SK-N-MC (cell line): ENCODE measurements at regions not wholly inside any gene's neighbourhood (a gene's known extent, or its start where the extent isn't known, plus 50 kb on each side); places are given as distances from the start of the nearest gene placed in this dataset.

Source experiments
- DNase-seq: peaks from one replicate; pipeline ENCODE4 v3.0.0-alpha.2; 2011; ENCODE audit warnings: low read depth, low spot score
- H3K27ac ChIP-seq: fragments of 200-600 bp; sonication (generic); 2 replicates; pipeline ENCODE4 v1.5.1; 2016; ENCODE audit warnings: mixed run types
- H3K36me3 ChIP-seq: fragments of 200-600 bp; sonication (generic); 2 replicates; pipeline ENCODE4 v1.6.1; 2017; ENCODE audit warnings: antibody characterized with exemption, low read length, mixed read lengths; ENCODE audit not compliant: insufficient read depth
- H3K4me3 ChIP-seq: fragments of 200-600 bp; sonication (generic); 2 replicates; pipeline ENCODE4 v1.5.1; 2016
- H3K9ac ChIP-seq: fragments of 200-600 bp; sonication (generic); 2 replicates; pipeline ENCODE4 v1.8.0; 2017; ENCODE audit warnings: mixed run types, mixed read lengths; ENCODE audit not compliant: insufficient read length
- H3K9me3 ChIP-seq: fragments of 200-600 bp; sonication (generic); 2 replicates; pipeline ENCODE4 v1.6.1; 2017; ENCODE audit warnings: low read depth, mild to moderate bottlenecking, antibody characterized with exemption, low read length, moderate library complexity, mixed read lengths
- EZH2 ChIP-seq: fragments of 200-600 bp; sonication (generic); IDR thresholded peaks from one replicate; pipeline ENCODE4 v1.6.1; 2017; ENCODE audit warnings: antibody characterized with exemption
- FOXP2 ChIP-seq: optimal IDR thresholded peaks from 2 replicates; pipeline ENCODE3; 2011; ENCODE audit warnings: mild to moderate bottlenecking, moderate library complexity; ENCODE audit not compliant: insufficient read depth; ENCODE audit errors: extremely low read length, control extremely low read depth
- POLR2AphosphoS5 ChIP-seq: IDR thresholded peaks from 2 replicates; pipeline ENCODE4 v1.6.1; 2012; ENCODE audit warnings: mild to moderate bottlenecking, low read depth, low read length, borderline replicate concordance

- Histone ChIP-seq H3K4me3 (no peak overlapping the region), H3K9ac (no peak overlapping the region), H3K9me3 (no peaks in the 10 kb centered on the region), H3K36me3 (no peaks in the 10 kb centered on the region), H3K27ac (no peak overlapping the region)
- DNase-seq = no peak
- TF ChIP-seq FOXP2 (no peak), POLR2AphosphoS5 (no peak), EZH2 (no peak)
Measured at GRCh38 chr10:130902471-130902870, 409.1 kb downstream of the TCERG1L start.

GRCh38 chr10:130902929-130903328 is 408.6 kb downstream of the TCERG1L start:
- Histone ChIP-seq H3K9me3 (no peaks in the 10 kb centered on the region), H3K36me3 (no peaks in the 10 kb centered on the region), H3K4me3 (no peak overlapping the region), H3K9ac (no peak overlapping the region), H3K27ac (no peak overlapping the region)
- no peak for TF ChIP-seq EZH2
- no peak for TF ChIP-seq FOXP2
- no peak for TF ChIP-seq POLR2AphosphoS5
- no peak for DNase-seq

GRCh38 chr10:130904676-130905075 is 406.8 kb downstream of the TCERG1L start:
- DNase-seq = no peak
- no peak overlapping the region for H3K4me3 ChIP-seq
- TF ChIP-seq POLR2AphosphoS5 (no peak), FOXP2 (no peak), EZH2 (no peak)
- no peak overlapping the region for H3K27ac ChIP-seq
- no peak overlapping the region for H3K9ac ChIP-seq
- H3K36me3 ChIP-seq = no peaks in the 10 kb centered on the region
- no peaks in the 10 kb centered on the region for H3K9me3 ChIP-seq

GRCh38 chr10:130905386-130905785 is 406.1 kb downstream of the TCERG1L start:
- H3K4me3 ChIP-seq = no peak overlapping the region
- TF ChIP-seq EZH2 (no peak), POLR2AphosphoS5 (no peak), FOXP2 (no peak)
- H3K9ac ChIP-seq = no peak overlapping the region
- H3K36me3 ChIP-seq = no peaks in the 10 kb centered on the region
- no peaks in the 10 kb centered on the region for H3K9me3 ChIP-seq
- no peak for DNase-seq
- H3K27ac ChIP-seq = no peak overlapping the region

- H3K9me3 ChIP-seq = no peaks in the 10 kb centered on the region
- no peak overlapping the region for H3K9ac ChIP-seq
- no peak overlapping the region for H3K27ac ChIP-seq
- no peaks in the 10 kb centered on the region for H3K36me3 ChIP-seq
- TF ChIP-seq FOXP2 = no peak
- TF ChIP-seq EZH2 = no peak
- TF ChIP-seq POLR2AphosphoS5 = no peak
- no peak for DNase-seq
- no peak overlapping the region for H3K4me3 ChIP-seq
Measured at GRCh38 chr10:130905921-130906320, 405.6 kb downstream of the TCERG1L start.

DNA sequence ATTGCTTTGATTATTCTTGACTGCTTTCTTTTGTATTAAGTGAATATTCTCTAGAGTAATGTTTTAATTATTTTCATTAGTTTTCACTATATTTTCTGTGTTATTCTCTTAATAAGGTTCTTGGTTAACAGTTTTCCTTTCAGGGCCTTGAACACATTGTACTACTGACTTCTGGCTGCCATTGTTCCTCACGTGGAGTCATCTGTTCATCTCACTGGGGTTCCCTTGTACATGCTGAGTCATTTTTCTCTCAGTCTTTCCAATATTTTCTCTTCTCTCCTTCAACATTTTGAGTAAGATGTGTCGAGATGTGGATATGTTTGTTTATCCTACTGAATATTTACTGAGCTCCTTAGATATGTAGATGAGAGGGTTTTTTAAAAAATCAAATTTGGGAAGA is 400.7 kb downstream of the TCERG1L start:
- no peak overlapping the region for H3K27ac ChIP-seq
- H3K9me3 ChIP-seq = no peaks in the 10 kb centered on the region
- DNase-seq = no peak
- H3K9ac ChIP-seq = no peak overlapping the region
- no peaks in the 10 kb centered on the region for H3K36me3 ChIP-seq
- H3K4me3 ChIP-seq = no peak overlapping the region
- TF ChIP-seq FOXP2 = no peak

- DNase-seq = no peak
- no peaks in the 10 kb centered on the region for H3K36me3 ChIP-seq
- TF ChIP-seq POLR2AphosphoS5 (no peak), FOXP2 (no peak), EZH2 (no peak)
Measured at GRCh38 chr10:130913844-130914243, 397.7 kb downstream of the TCERG1L start.

DNA sequence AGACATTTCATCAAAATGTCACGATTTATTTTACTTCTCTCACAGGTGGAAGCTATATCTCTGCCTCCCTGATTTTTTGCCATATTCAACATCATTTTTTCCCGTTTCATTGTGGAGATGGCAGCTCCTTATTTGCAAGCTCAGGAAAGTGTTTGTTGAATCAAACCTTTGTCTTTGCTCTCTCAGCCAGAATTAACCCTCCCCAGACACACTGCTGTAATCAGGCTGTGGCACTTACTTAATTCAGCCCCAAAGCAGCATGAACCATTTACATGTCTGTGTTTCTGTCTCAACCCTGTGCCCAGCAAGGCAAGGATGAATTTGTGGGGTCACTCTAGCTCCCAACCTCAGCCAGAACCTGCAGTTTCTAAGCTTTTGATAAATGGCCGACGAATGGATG is 397.2 kb downstream of the TCERG1L start:
- no peaks in the 10 kb centered on the region for H3K36me3 ChIP-seq
- DNase-seq = no peak
- H3K9me3 ChIP-seq = no peaks in the 10 kb centered on the region
- no peak overlapping the region for H3K4me3 ChIP-seq
- TF ChIP-seq EZH2 (no peak), POLR2AphosphoS5 (no peak), FOXP2 (no peak)
- H3K27ac ChIP-seq = no peak overlapping the region
- H3K9ac ChIP-seq = no peak overlapping the region

More at GRCh38 chr10:130913844-130914243, 397.7 kb downstream of the TCERG1L start:
- no peak overlapping the region for H3K4me3 ChIP-seq
- no peaks in the 10 kb centered on the region for H3K9me3 ChIP-seq
- no peak overlapping the region for H3K27ac ChIP-seq
- no peak overlapping the region for H3K9ac ChIP-seq

- H3K27ac ChIP-seq = no peak overlapping the region
- no peak overlapping the region for H3K9ac ChIP-seq
Measured at GRCh38 chr10:130915065-130915464, 396.5 kb downstream of the TCERG1L start.

More at GRCh38 chr10:130915065-130915464, 396.5 kb downstream of the TCERG1L start:
- TF ChIP-seq FOXP2 = no peak
- TF ChIP-seq EZH2 = no peak
- TF ChIP-seq POLR2AphosphoS5 = no peak
- no peak for DNase-seq
- Histone ChIP-seq H3K36me3 (no peaks in the 10 kb centered on the region), H3K9me3 (no peaks in the 10 kb centered on the region), H3K4me3 (no peak overlapping the region)
